Panc1 (cell line): ENCODE measurements at regions not wholly inside any gene's neighbourhood (a gene's known extent, or its start where the extent isn't known, plus 50 kb on each side); places are given as distances from the start of the nearest gene placed in this dataset.

Experiments used
- ATAC-seq: fragments of 200-7000 bp; cut with Tn5 transposase; 2 replicates; pipeline ENCODE4 v1.9.1; 2020; ENCODE audit warnings: mild to moderate bottlenecking, moderate library complexity
- BruUV-seq: library from RNA; stranded (reverse); fragments of 400-500 nt; replicated peaks from 2 replicates; lab custom pipeline; 2021; lab: Mats Ljungman, UMichigan
- CTCF ChIA-PET: fragments of 300-600 bp; sonication (Branson Sonifier 250); formaldehyde crosslinking; loops from one replicate; lab custom pipeline; 2022; ENCODE audit warnings: antibody characterized with exemption; lab: Charles Lee
- POLR2A ChIA-PET: fragments of 300-600 bp; sonication (Branson Sonifier 250); formaldehyde crosslinking; loops from one replicate; lab custom pipeline; 2022; ENCODE audit warnings: antibody characterized with exemption; lab: Charles Lee
- DNase-seq: peaks from one replicate; pipeline ENCODE4 v3.0.0-alpha.2; 2010; ENCODE audit warnings: low read depth, low spot score
- H3K27ac ChIP-seq: 2 replicates; pipeline ENCODE4 v1.5.1; 2011; ENCODE audit warnings: mild to moderate bottlenecking, low read length, inconsistent platforms
- H3K27me3 ChIP-seq: fragments of 200-500 bp; sonication (Bioruptor generic); 2 replicates; pipeline ENCODE4 v1.6.0; 2014; ENCODE audit warnings: low read length, inconsistent platforms; ENCODE audit not compliant: control insufficient read depth, insufficient read depth
- H3K36me3 ChIP-seq: fragments of 200-500 bp; sonication (Bioruptor generic); 2 replicates; pipeline ENCODE4 v1.5.1; 2014; ENCODE audit warnings: inconsistent platforms, mild to moderate bottlenecking, low read length, moderate library complexity; ENCODE audit not compliant: control insufficient read depth, insufficient read depth
- H3K4me1 ChIP-seq: 2 replicates; pipeline ENCODE4 v1.5.1; 2011; ENCODE audit warnings: inconsistent platforms, mild to moderate bottlenecking, low read length, moderate library complexity; ENCODE audit not compliant: control insufficient read depth, insufficient read depth
- H3K4me3 ChIP-seq, 2 experiments: 2 replicates each; pipeline ENCODE4 v1.5.1; 2011 to 2012; ENCODE audit warnings: low read depth in 2 of 2, low read length in 2 of 2, mild to moderate bottlenecking in 2 of 2, inconsistent platforms in 1 of 2, moderate library complexity in 1 of 2
- H3K9me3 ChIP-seq: fragments of 200-500 bp; sonication (Bioruptor generic); 2 replicates; pipeline ENCODE4 v1.5.1; 2014; ENCODE audit warnings: low read depth, mild to moderate bottlenecking, inconsistent platforms, low read length, moderate library complexity; ENCODE audit not compliant: control insufficient read depth, insufficient read depth
- POLR2AphosphoS5 ChIP-seq: IDR thresholded peaks from 2 replicates; pipeline ENCODE4 v1.6.1; 2012; ENCODE audit warnings: mild to moderate bottlenecking, low read depth, low read length, moderate library complexity
- SIN3A ChIP-seq: IDR thresholded peaks from 2 replicates; pipeline ENCODE4 v1.6.1; 2012; ENCODE audit warnings: low read depth, mild to moderate bottlenecking, low read length, moderate library complexity, borderline replicate concordance; ENCODE audit not compliant: insufficient read depth
- TCF7L2 ChIP-seq: IDR thresholded peaks from 2 replicates; pipeline ENCODE4 v1.6.1; 2011; ENCODE audit warnings: mild to moderate bottlenecking, low read depth, low read length, inconsistent platforms
- in situ Hi-C: cut with HindIII; loops from 2 replicates; pipeline ENCODE4 v1.10.0; 2016; ENCODE audit warnings: low sequenced_read_pairs, low pct_unique_long_range_greater_than_20kb
- intact Hi-C: fragments of 100-400 bp; cut with micrococcal nuclease; formaldehyde crosslinking; loops from one replicate; pipeline ENCODE4 v1.10.0; 2022; ENCODE audit not compliant: unreplicated experiment
- TF ChIP-seq, protein P1 (sequence below), 2 experiments: IDR thresholded peaks; 2 replicates each; pipeline ENCODE4 v1.6.1; 2011 to 2012; ENCODE audit warnings: low read depth in 2 of 2, control low read depth in 1 of 2, low read length in 1 of 2, mild to moderate bottlenecking in 1 of 2, moderate library complexity in 1 of 2; ENCODE audit not compliant: insufficient read depth in 1 of 2
- TF ChIP-seq, protein P2 (sequence below): fragments of 450-650 bp; IDR thresholded peaks from 2 replicates; pipeline ENCODE4 v1.5.1; 2017; ENCODE audit warnings: mild to moderate bottlenecking

DNA sequence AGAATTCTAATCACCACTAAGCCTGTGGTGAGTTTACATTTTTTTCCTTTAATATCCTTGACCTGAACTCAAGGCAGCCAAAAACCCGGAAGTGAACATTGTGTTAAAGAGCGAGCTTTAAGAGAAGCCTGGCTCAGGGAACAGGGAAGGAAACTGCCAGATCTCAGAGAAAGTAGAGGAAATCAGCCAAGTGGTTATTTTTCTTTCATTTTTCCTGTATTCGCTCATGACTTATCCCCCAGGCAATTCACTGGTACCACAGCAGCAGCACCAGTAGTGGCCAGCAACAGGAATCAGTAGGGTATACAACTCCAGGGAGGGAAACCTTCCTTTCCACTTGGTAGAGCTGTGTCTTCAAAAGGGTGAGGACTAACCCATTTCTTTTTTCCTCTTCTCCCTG, 89.6 kb upstream of the HMGCLL1 start:
- no peak for DNase-seq
- TF ChIP-seq TCF7L2 (no peak), SIN3A (no peak), POLR2AphosphoS5 (no peak)
- TF ChIP-seq, protein P1, sequence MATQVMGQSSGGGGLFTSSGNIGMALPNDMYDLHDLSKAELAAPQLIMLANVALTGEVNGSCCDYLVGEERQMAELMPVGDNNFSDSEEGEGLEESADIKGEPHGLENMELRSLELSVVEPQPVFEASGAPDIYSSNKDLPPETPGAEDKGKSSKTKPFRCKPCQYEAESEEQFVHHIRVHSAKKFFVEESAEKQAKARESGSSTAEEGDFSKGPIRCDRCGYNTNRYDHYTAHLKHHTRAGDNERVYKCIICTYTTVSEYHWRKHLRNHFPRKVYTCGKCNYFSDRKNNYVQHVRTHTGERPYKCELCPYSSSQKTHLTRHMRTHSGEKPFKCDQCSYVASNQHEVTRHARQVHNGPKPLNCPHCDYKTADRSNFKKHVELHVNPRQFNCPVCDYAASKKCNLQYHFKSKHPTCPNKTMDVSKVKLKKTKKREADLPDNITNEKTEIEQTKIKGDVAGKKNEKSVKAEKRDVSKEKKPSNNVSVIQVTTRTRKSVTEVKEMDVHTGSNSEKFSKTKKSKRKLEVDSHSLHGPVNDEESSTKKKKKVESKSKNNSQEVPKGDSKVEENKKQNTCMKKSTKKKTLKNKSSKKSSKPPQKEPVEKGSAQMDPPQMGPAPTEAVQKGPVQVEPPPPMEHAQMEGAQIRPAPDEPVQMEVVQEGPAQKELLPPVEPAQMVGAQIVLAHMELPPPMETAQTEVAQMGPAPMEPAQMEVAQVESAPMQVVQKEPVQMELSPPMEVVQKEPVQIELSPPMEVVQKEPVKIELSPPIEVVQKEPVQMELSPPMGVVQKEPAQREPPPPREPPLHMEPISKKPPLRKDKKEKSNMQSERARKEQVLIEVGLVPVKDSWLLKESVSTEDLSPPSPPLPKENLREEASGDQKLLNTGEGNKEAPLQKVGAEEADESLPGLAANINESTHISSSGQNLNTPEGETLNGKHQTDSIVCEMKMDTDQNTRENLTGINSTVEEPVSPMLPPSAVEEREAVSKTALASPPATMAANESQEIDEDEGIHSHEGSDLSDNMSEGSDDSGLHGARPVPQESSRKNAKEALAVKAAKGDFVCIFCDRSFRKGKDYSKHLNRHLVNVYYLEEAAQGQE (IDR thresholded peaks at IDR 0.05; ENCODE audit: insufficient read depth in 1 of 2, low read depth in 2 of 2, low read length in 1 of 2), result no peak
- Histone ChIP-seq H3K27ac (peak overlapping the region; percentile 7; the same call in 1 of the 2 replicates), H3K27me3 (no peaks in the 10 kb centered on the region), H3K4me1 (no peaks in the 10 kb centered on the region), H3K36me3 (no peaks in the 10 kb centered on the region), H3K9me3 (no peaks in the 10 kb centered on the region), H3K4me3 (no peak overlapping the region)
- intact Hi-C loops (no loop called here), in situ Hi-C loops (no loop called here)
- no TSS peak for BruUV-seq
- POLR2A ChIA-PET, result no interaction called here
- CTCF ChIA-PET, result no interaction called here
- no peak for ATAC-seq

DNA sequence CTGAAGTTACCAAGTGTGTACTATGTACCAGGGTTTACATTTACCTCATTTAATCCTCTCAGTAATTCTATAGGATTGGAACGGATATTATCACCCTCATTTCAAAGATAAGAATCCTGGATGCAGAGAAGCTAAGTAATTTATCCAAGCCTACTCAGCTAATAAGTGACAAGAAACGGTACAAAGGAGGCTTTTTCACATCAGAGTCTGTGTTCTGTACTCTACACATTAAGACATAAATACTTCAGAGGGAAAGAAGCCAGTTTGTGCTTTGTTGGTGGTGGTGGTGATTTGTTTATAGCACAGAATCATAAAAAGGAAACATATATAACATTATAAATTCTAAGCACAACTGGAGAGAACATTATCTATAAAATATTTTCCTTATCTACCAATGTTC, 88.3 kb upstream of the HMGCLL1 start:
- Histone ChIP-seq H3K4me1 (no peaks in the 10 kb centered on the region), H3K27me3 (no peaks in the 10 kb centered on the region), H3K9me3 (no peaks in the 10 kb centered on the region), H3K27ac (no peak overlapping the region; the same call in 1 of the 2 replicates), H3K36me3 (no peaks in the 10 kb centered on the region), H3K4me3 (no peak overlapping the region)
- no peak for ATAC-seq
- BruUV-seq, result no TSS peak
- no peak for DNase-seq
- in situ Hi-C loops, result no loop called here
- intact Hi-C loops, result no loop called here
- POLR2A ChIA-PET, result no interaction called here
- CTCF ChIA-PET, result no interaction called here
- TF ChIP-seq TCF7L2 (no peak), SIN3A (no peak), POLR2AphosphoS5 (no peak)
- TF ChIP-seq, protein P1 (IDR thresholded peaks at IDR 0.05; ENCODE audit: insufficient read depth in 1 of 2, low read depth in 2 of 2, low read length in 1 of 2), result no peak
- TF ChIP-seq, protein P2, sequence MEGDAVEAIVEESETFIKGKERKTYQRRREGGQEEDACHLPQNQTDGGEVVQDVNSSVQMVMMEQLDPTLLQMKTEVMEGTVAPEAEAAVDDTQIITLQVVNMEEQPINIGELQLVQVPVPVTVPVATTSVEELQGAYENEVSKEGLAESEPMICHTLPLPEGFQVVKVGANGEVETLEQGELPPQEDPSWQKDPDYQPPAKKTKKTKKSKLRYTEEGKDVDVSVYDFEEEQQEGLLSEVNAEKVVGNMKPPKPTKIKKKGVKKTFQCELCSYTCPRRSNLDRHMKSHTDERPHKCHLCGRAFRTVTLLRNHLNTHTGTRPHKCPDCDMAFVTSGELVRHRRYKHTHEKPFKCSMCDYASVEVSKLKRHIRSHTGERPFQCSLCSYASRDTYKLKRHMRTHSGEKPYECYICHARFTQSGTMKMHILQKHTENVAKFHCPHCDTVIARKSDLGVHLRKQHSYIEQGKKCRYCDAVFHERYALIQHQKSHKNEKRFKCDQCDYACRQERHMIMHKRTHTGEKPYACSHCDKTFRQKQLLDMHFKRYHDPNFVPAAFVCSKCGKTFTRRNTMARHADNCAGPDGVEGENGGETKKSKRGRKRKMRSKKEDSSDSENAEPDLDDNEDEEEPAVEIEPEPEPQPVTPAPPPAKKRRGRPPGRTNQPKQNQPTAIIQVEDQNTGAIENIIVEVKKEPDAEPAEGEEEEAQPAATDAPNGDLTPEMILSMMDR, result no peak
